IMR-90 (cell line): ENCODE measurements at regions not wholly inside any gene's neighbourhood (a gene's known extent, or its start where the extent isn't known, plus 50 kb on each side); places are given as distances from the start of the nearest gene placed in this dataset.

Source experiments
- BHLHE40 ChIP-seq: fragments of 150-350 bp; IDR thresholded peaks from 2 replicates; pipeline ENCODE4 v1.6.1; 2016; ENCODE audit warnings: mild to moderate bottlenecking, low read depth, low read length
- CEBPB ChIP-seq: IDR thresholded peaks from 2 replicates; pipeline ENCODE4 v1.6.1; 2012; ENCODE audit warnings: low read depth, low read length, improper control_type of control experiment
- CHD1 ChIP-seq: IDR thresholded peaks from 2 replicates; pipeline ENCODE4 v1.6.1; 2012; ENCODE audit warnings: low read depth, low read length, improper control_type of control experiment
- ELK1 ChIP-seq: fragments of 150-350 bp; IDR thresholded peaks from 2 replicates; pipeline ENCODE4 v1.6.1; 2016; ENCODE audit warnings: low read depth, mild to moderate bottlenecking, low read length, moderate library complexity, borderline replicate concordance
- FOS ChIP-seq: fragments of 150-350 bp; IDR thresholded peaks from 2 replicates; pipeline ENCODE4 v1.6.1; 2016; ENCODE audit warnings: low read depth, low read length
- MAZ ChIP-seq: IDR thresholded peaks from 2 replicates; pipeline ENCODE4 v1.6.1; 2012; ENCODE audit warnings: low read depth, mild to moderate bottlenecking, low read length, improper control_type of control experiment, moderate library complexity, borderline replicate concordance
- MXI1 ChIP-seq: IDR thresholded peaks from 2 replicates; pipeline ENCODE4 v1.6.1; 2012; ENCODE audit warnings: low read depth, mild to moderate bottlenecking, low read length, moderate library complexity, borderline replicate concordance
- NFE2L2 ChIP-seq: fragments of 150-350 bp; IDR thresholded peaks from 2 replicates; pipeline ENCODE4 v1.6.1; 2016; ENCODE audit warnings: low read depth, mild to moderate bottlenecking, low read length
- POLR2A ChIP-seq: IDR thresholded peaks from 2 replicates; pipeline ENCODE4 v1.6.1; 2012; ENCODE audit warnings: mild to moderate bottlenecking, low read depth, low read length
- RAD21 ChIP-seq: IDR thresholded peaks from 2 replicates; pipeline ENCODE4 v1.6.1; 2012; ENCODE audit warnings: low read length, improper control_type of control experiment
- RFX5 ChIP-seq: IDR thresholded peaks from 2 replicates; pipeline ENCODE4 v1.8.0; 2012; ENCODE audit warnings: low read depth, mild to moderate bottlenecking, low read length, moderate library complexity
- SMC3 ChIP-seq: fragments of 150-350 bp; IDR thresholded peaks from 2 replicates; pipeline ENCODE4 v1.6.1; 2016; ENCODE audit warnings: low read depth, mild to moderate bottlenecking, antibody characterized with exemption, low read length, moderate library complexity
- USF2 ChIP-seq: fragments of 150-350 bp; IDR thresholded peaks from 2 replicates; pipeline ENCODE4 v1.6.1; 2017; ENCODE audit warnings: mild to moderate bottlenecking, antibody characterized with exemption, low read length, low read depth
- TF ChIP-seq, protein P1 (sequence below): conservative IDR thresholded peaks from 2 replicates; pipeline ENCODE4 v1.5.1; 2012; ENCODE audit warnings: mild to moderate bottlenecking, low read depth, low read length, improper control_type of control experiment

DNA sequence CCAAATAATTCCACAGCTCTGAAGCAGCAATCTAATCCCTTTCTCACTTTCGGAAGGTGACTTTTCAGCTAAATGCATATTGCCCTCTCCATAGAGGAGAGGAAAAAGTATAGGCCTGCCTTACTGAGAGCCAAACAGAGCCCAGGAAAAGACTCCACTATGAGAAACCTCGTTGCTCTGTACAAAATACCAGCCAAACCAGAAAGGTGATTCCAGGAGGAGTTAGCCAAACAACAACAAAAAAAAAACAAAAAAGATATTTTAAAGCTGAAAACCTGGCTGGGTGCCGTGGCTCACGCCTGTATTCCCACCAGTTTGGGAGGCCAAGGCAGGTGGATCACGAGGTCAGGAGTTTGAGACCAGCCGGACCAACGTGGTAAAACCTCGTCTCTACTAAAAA, 70.5 kb downstream of the HOXA1 start:
- TF ChIP-seq RFX5: no peak
- TF ChIP-seq, protein P1, sequence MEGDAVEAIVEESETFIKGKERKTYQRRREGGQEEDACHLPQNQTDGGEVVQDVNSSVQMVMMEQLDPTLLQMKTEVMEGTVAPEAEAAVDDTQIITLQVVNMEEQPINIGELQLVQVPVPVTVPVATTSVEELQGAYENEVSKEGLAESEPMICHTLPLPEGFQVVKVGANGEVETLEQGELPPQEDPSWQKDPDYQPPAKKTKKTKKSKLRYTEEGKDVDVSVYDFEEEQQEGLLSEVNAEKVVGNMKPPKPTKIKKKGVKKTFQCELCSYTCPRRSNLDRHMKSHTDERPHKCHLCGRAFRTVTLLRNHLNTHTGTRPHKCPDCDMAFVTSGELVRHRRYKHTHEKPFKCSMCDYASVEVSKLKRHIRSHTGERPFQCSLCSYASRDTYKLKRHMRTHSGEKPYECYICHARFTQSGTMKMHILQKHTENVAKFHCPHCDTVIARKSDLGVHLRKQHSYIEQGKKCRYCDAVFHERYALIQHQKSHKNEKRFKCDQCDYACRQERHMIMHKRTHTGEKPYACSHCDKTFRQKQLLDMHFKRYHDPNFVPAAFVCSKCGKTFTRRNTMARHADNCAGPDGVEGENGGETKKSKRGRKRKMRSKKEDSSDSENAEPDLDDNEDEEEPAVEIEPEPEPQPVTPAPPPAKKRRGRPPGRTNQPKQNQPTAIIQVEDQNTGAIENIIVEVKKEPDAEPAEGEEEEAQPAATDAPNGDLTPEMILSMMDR: no peak
- TF ChIP-seq SMC3: no peak
- TF ChIP-seq CHD1: no peak
- TF ChIP-seq POLR2A: no peak
- TF ChIP-seq RAD21: no peak
- TF ChIP-seq USF2: no peak
- TF ChIP-seq ELK1: no peak
- no peak for TF ChIP-seq CEBPB
- TF ChIP-seq BHLHE40: no peak
- TF ChIP-seq NFE2L2: no peak
- TF ChIP-seq MXI1: no peak
- TF ChIP-seq MAZ: no peak
- TF ChIP-seq FOS: no peak
